NCI-H774 (cell line): ENCODE measurements at regions not wholly inside any gene's neighbourhood (a gene's known extent, or its start where the extent isn't known, plus 50 kb on each side); places are given as distances from the start of the nearest gene placed in this dataset.
"Not testable (repeated sequence)": the region's sequence is repeated elsewhere in the genome, so short reads cannot be mapped to it uniquely, and the experiment has no call there.

Experiments
- DNase-seq: peaks from one replicate; lab custom pipeline; 2025; lab: John Stamatoyannopoulos, UW

- no peak for DNase-seq
These were observed 1804.9 kb upstream of the LRRTM1 start for GRCh38 chr2:82109418-82109817.

GRCh38 chr2:82098617-82099016 is 1794.1 kb upstream of the LRRTM1 start:
- DNase-seq = no peak

- no peak for DNase-seq
These were observed 1785.0 kb upstream of the LRRTM1 start for GRCh38 chr2:82089518-82089917.

DNA sequence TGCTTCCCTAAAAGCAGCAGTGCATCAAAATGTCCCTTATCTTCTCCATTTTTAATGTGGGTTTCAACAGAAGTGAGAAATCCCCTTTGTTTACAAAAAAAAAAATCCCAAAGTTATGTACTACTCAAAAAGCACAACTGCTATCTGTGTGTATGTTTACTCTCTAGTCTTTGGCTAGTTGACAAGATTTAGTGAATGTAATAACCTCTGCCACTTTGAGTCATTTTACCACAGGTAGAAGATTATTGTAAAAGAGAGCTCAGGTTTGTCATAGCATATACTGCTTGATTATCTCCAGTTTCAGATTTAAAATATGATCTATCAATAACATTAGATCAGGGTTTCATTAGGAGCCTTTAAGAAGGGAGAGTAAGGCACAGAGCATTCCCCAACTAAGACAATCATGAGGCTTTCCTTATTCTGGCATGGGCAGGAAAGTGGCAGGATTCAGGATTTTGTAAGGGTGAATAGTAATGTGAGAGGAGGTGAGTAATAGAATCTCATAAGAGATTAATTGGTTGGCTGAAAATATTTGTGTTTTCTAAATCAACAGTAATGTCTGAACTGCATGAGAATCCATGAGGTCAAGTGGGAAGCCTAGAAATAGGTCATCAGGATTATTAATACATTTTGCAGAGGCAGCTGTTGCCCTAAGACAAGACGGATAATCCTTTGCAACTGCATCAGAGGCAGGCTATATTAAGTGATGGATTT is 1780.3 kb upstream of the LRRTM1 start:
- DNase-seq = no peak

- DNase-seq = no peak
These were observed 1771.3 kb upstream of the LRRTM1 start for GRCh38 chr2:82075875-82076274.

- DNase-seq = no peak
These were observed 1757.9 kb upstream of the LRRTM1 start for GRCh38 chr2:82062463-82062862.

- no peak for DNase-seq
These were observed 1751.3 kb upstream of the LRRTM1 start for GRCh38 chr2:82055846-82056245.

DNA sequence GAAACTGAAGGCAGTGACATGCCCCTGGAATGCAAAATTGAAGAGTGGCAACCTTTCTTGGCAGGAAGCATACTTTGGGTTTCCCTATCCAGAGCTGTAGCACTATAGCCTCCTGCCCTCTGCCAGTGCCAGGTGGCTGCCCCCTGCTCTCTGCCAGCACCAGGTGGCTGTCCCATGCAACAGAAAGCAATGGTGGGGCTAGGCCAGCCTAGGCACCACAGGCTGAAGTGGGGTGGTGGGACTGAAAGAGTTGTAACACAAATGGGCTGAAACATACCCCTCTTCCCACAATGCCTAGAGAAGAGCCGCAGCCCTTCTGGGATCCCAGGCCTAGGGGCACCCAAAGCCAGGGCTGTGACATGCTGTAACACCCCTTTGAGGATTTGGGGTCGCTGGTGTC is 1739.3 kb upstream of the LRRTM1 start:
- DNase-seq = no peak

GRCh38 chr2:82027921-82028615 is 1723.5 kb upstream of the LRRTM1 start:
- DNase-seq = no peak

- no peak for DNase-seq
These were observed 1719.2 kb upstream of the LRRTM1 start for GRCh38 chr2:82023710-82024109.

DNA sequence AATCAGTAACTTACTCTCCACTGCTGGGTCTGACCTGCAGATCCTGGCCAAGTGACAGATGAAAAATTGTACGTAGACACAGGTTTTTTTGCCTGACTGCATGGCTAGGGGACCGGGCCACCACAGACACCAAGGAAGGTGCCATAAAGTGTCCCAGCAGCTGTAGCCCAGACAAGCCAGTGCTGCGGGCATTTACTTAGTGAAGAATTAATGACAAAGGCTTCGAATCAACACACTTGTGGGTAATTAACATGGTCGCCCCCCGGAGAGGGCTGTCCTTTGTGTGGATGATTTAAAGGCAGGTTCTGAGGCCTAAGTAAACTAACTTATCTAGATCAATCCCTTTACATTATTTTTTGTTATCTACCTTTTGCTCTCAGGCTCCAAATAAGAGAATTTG is 1709.1 kb upstream of the LRRTM1 start:
- DNase-seq = no peak

- no peak for DNase-seq
These were observed 1702.6 kb upstream of the LRRTM1 start for GRCh38 chr2:82007071-82007664.

DNA sequence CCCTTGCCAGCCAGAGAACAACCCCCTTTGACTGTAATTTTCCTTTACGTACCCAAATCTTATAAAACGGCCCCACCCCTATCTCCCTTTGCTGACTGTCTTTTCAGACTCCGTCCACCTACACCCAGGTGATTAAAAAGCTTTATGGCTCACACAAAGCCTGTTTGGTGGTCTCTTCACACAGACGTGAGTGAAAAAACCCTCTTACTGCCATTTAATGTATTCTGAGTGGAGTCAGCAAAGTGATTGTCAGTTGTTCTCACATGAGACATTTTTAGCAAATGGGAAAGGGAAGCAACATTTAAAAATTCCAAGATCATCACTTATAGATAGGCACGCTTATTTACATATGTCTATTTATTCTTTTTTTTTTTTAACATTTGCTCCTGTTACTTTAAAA is 1701.3 kb upstream of the LRRTM1 start:
- not testable (repeated sequence) for DNase-seq

DNA sequence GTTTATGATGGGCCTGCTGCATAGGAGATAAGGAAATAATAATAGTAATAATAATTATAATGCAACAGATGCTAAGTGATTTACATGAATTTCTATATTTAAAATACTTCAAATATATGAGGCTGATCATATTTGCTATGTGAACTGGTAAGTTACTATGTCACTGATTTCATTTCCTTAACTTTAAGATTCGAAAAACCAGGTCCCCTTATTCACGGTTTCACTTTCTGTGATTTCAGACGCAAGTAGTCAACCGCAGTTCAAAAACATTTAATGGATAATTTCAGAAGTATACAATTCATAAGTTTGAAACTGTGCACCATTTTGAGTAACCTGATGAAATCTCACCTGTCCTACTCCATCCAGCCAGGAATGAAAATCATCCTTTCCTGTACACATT is 1697.1 kb upstream of the LRRTM1 start:
- DNase-seq = no peak

GRCh38 chr2:82000606-82001005 is 1696.1 kb upstream of the LRRTM1 start:
- no peak for DNase-seq

GRCh38 chr2:81996332-81996731 is 1691.8 kb upstream of the LRRTM1 start:
- DNase-seq = no peak

- no peak for DNase-seq
These were observed 1686.7 kb upstream of the LRRTM1 start for GRCh38 chr2:81991282-81991681.

- no peak for DNase-seq
These were observed 1682.8 kb upstream of the LRRTM1 start for GRCh38 chr2:81987370-81987769.

DNA sequence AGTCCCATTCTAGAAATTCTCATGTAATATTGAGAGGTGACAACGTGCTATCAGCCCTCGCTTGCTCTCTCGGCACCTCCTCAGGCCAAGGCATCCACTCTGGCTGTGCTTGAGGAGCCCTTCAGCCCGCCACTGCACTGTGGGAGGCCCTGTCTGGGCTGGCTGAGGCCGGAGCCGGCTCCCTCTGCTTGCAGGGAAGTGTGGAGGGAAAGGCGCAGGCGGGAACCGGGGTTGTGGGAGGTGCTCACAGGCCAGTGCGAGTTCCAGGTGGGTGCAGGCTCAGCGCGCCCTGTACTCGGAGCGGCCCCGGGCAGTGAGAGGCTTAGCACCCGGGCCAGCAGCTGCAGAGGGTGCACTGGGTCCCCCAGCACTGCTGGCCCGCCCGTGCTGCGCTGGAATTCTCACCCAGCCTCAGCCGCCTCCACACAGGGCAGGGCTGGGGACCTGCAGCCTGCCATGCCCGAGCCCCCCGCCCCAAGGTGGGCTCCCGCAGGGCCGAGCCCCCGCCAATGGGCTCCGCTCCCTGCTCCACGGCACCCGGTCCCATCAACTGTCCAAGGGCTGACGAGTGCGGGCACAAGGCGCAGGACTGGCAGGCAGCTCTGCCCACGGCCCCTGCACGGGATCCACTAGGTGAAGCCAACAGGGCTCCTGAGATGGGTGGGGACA is 1680.6 kb upstream of the LRRTM1 start:
- no peak for DNase-seq

GRCh38 chr2:81981585-81981984 is 1677.0 kb upstream of the LRRTM1 start:
- DNase-seq = no peak

GRCh38 chr2:81979086-81979485 is 1674.5 kb upstream of the LRRTM1 start:
- DNase-seq = no peak

GRCh38 chr2:81976998-81977397 is 1672.4 kb upstream of the LRRTM1 start:
- DNase-seq = no peak

DNA sequence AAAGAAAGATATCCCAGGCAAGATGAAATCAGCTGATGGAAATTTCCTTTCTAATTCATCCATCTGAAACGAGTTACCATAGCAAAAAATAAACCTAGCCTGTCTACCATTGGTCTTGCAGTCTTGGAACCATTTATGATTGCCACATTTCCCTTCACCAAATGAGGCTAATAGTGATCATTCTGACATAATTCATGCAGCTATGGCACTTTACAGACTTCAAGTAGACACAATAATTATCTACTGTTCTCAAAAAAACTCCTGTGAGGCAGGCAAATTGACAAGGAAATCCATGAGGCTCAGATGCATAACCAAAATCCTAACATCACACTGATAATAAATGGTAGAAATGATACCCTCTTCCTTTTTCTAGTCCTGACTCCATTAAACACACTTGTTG is 1669.7 kb upstream of the LRRTM1 start:
- DNase-seq = no peak
